ENCODE measurements at regions not wholly inside any gene's neighbourhood (a gene's known extent, or its start where the extent isn't known, plus 50 kb on each side); places are given as distances from the start of the nearest gene placed in this dataset.
A peak's percentile ranks its signal among the peaks of the same experiment; 100 is the strongest.
"Not testable (repeated sequence)": the region's sequence is repeated elsewhere in the genome, so short reads cannot be mapped to it uniquely, and the experiment has no call there.

DNA sequence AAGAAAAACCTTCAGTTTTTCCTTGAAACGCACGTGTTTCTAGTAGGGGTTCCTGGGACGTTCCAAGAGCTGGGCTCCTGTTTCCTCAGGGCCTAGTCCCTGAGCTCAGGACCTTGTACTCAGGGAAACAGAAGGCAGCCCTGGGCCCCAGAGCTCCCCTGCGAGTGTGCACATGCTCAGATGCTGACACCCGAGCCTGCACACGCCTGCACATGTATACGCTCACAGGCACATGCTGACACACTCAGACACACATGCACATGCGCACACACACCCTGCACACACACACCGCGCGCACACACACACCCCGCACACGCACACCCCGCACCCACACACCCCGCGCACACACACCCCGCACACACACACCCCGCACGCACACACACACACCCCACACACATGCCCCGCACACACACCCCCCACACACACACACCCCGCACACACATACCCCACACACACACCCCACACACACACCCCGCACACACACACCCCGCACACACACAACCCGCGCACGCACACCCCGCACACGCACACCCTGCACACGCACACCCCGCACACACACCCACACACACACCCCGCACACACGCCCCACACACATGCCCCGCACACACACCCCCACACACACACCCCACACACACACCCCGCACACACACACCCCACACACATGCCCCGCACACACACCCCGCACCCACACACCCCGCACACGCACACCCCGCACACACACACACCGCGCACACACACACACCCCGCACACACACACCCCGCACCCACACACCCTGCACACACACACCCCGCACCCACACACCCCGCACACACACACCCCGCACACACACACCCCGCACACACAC lies 52.2 kb downstream of the CALML3 start:
- no peak for DNase-seq (ENCODE audit: low read depth)
- TF ChIP-seq, protein P1, sequence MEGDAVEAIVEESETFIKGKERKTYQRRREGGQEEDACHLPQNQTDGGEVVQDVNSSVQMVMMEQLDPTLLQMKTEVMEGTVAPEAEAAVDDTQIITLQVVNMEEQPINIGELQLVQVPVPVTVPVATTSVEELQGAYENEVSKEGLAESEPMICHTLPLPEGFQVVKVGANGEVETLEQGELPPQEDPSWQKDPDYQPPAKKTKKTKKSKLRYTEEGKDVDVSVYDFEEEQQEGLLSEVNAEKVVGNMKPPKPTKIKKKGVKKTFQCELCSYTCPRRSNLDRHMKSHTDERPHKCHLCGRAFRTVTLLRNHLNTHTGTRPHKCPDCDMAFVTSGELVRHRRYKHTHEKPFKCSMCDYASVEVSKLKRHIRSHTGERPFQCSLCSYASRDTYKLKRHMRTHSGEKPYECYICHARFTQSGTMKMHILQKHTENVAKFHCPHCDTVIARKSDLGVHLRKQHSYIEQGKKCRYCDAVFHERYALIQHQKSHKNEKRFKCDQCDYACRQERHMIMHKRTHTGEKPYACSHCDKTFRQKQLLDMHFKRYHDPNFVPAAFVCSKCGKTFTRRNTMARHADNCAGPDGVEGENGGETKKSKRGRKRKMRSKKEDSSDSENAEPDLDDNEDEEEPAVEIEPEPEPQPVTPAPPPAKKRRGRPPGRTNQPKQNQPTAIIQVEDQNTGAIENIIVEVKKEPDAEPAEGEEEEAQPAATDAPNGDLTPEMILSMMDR (conservative IDR thresholded peaks at IDR 0.05; ENCODE audit: low read length): no peak
- H3K4me3 ChIP-seq (ENCODE audit: low read length): no peak overlapping the region

DNA sequence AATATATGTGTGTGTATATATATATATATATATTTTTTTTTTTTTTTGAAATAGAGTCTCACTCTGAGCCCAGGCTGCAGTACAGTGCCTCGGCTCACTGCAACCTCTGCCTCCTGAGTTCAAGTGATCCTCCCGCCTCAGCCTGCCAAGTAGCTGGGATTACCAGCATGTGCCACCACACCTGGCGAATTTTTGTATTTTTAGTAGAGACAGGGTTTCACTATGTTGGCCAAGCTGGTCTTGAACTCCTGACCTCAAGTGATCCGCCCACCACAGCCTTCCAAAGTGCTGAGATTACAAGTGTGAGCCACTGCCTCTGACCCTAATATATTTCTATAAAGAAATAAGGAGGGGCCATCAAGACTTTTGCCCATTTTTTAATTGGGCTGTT lies 55.3 kb downstream of the CALML3 start:
- not testable (repeated sequence) for H3K4me3 ChIP-seq (ENCODE audit: low read length); DNase-seq (ENCODE audit: low read depth)

DNA sequence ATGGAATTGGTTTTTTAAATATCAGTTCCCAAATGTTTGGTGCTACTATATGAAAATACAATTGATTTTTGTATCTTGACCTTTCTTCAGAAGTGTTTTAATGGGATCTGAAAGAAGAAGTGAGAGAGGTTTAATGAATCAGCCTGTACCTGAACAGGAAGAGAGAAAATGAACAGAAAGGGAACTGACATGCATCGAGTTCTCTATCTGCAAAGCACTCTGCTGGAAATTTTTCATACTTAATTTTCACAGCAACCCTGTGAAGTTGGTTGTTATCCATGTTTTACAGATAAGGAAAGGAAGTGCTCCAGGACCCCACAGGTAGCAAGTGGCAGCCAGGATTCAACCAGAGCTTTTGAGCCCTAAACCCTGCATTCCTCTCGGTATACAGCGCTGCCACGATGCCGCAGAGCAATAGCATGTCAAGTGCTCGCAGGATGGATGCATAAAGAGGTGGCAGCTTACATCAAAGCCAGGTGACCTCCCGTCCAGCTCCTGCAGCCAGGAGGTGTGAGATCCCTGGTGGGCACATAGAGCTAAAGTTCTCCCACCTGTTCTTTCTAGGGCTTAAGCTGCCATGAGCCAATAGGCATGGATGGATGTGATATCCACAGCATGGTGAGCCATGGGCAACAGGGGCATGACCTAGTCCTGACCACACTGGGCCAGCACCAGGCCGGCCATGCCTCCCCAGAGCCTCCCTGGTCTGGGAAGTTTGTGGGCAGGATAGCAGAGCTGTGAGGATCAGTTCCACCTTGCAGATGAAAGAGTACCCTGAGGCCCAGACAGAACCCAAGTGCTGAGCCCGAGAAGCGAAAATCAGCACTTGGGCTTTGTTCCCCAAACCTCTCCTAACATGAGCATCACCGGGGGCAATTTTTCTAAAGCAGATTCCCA lies 57.2 kb downstream of the CALML3 start:
- TF ChIP-seq, protein P1 (conservative IDR thresholded peaks at IDR 0.05; ENCODE audit: low read length): no peak
- no peak for DNase-seq (ENCODE audit: low read depth)
- no peak overlapping the region for H3K4me3 ChIP-seq (ENCODE audit: low read length)

DNA sequence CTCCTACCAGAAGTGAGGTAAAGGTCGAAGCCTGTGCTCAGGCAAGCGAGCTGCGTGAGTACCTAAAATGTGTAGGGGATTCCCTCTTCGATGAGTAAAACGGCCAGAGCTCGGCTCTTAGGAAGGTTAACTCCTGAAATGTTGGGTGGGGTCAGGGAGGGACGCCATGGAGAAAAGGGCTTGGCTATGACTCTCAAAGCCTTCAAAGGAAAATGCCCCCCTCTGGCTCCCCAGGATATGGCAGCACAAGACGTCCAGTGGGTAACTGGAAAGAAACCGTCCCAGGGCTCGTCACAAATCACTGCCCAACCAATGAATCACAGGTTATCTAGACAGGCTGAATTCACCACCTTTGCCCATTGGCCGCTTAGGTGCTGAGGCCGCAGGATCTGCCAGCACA lies 58.0 kb downstream of the CALML3 start:
- no peak for DNase-seq (ENCODE audit: low read depth)
- TF ChIP-seq, protein P1 (conservative IDR thresholded peaks at IDR 0.05; ENCODE audit: low read length): no peak

DNA sequence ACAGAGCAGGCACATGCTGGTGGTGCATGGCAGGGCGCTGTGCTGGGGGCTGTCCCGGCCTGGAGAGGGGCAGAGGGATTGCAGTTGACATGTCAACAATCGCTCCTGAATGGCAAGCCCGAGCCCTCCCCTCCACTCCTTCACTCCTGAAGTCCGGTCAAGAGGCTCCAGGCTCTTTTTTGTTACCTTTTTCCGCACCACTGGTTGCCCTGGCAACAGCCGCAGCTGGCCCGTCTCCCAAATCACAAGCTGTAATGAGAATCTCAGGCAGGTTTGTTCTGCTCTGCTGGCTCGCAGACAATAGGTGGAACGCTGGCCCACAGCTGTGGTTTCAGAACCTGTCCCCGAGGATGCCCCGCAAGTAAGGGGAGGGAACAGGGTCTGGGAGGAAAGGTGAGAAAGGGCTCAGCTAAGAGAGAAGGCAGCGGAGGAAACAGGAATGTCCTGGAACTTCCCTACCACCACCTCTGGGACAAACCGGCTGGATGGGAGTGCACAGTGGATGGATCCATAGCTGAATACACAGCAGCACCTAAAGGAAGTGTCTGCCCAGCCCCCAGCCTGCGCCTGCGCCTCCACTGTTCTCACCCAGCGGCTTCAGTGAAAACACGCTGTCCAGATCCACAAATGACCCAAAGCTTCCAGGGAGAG lies 58.9 kb downstream of the CALML3 start:
- H3K4me3 ChIP-seq (ENCODE audit: low read length): no peak overlapping the region
- TF ChIP-seq, protein P1 (conservative IDR thresholded peaks at IDR 0.05; ENCODE audit: low read length): no peak
- no peak for DNase-seq (ENCODE audit: low read depth)

More for the DNA sequence above, 58.0 kb downstream of the CALML3 start:
- no peak overlapping the region for H3K4me3 ChIP-seq (ENCODE audit: low read length)

DNA sequence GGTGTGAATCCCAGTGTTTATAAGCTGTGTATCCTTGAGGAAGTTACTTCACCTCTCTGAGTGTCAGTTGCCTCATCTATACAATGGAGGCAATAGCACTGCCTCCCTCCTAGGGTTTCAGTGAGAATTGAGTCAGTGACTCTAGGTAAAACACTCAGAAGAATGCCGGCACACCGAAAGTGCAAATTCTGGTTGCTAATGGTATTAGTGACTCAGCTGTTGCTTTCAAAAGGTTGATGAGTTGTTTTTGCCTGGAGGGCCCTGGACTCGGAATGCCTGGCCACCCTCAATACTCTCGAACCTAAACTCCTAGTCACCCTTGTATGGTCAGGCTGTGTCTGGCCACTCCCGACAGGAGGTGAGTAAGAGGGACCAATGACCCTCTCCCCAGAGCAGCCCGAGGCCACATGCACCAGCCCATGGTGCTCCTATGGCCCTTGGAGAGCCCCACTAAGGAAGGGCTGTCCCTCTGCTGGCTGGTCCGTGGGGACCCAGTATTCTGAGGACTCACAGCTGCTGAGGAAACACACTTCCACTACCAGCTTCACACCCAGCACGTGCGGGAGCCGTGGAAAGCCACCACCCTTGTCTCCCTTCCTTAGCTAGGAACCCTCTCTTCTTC lies 60.2 kb downstream of the CALML3 start:
- H3K4me3 ChIP-seq (ENCODE audit: low read length): no peak overlapping the region
- TF ChIP-seq, protein P1 (conservative IDR thresholded peaks at IDR 0.05; ENCODE audit: low read length): peak; percentile 16; the same call in 1 of the 2 replicates
- DNase-seq (ENCODE audit: low read depth): peak; percentile 89
